ENCODE measurements at regions not wholly inside any gene's neighbourhood (a gene's known extent, or its start where the extent isn't known, plus 50 kb on each side); places are given as distances from the start of the nearest gene placed in this dataset.
A peak's percentile ranks its signal among the peaks of the same experiment; 100 is the strongest.

GRCh38 chr2:57880967-57881366 lies 165.6 kb upstream of the VRK2 start:
- no peaks in the 10 kb centered on the region for H3K79me2 ChIP-seq (ENCODE audit: insufficient read depth)
- no peak overlapping the region for H3K4me2 ChIP-seq
- no peaks in the 10 kb centered on the region for H4K20me1 ChIP-seq (ENCODE audit: insufficient read depth)
- no peak overlapping the region for H3K9ac ChIP-seq
- H3F3A ChIP-seq (replicated peaks; ENCODE audit: insufficient read depth): peaks cover 10% of the 10 kb centered on the region
- no peaks in the 10 kb centered on the region for H3K9me3 ChIP-seq
- H3K4me3 ChIP-seq (ENCODE audit: low read depth in 2 of 2, low read length in 1 of 2): no peak overlapping the region
- H2AFZ ChIP-seq (ENCODE audit: low read depth): no peak overlapping the region
- peaks cover 4 to 6% of the 10 kb centered on the region in 2 experiments; a peak in 2 of 4 replicates for H3K4me1 ChIP-seq (ENCODE audit: control insufficient read depth in 1 of 2, insufficient read depth in 2 of 2, low read depth in 1 of 2, low read length in 1 of 2)
- DNase-seq: no peak
- WGBS (ENCODE audit: low lambda C conversion rate): 95% methylated on average over 5 of the region's 5 CpGs
- H3K9me2 ChIP-seq: no peaks in the 10 kb centered on the region
- H3K36me3 ChIP-seq (replicated peaks in 1 of 2; ENCODE audit: control insufficient read depth in 1 of 2, insufficient read depth in 2 of 2, low read length in 1 of 2): no peaks in the 10 kb centered on the region
- H3K27ac ChIP-seq (ENCODE audit: low read depth in 2 of 2, low read length in 1 of 2): no peak overlapping the region
- H3K27me3 ChIP-seq (ENCODE audit: insufficient read depth): no peaks in the 10 kb centered on the region
- POLR2A ChIA-PET: no interaction called here
- TF ChIP-seq TEAD4 (IDR thresholded peaks at IDR 0.05; ENCODE audit: borderline replicate concordance, insufficient read depth) (no peak), JUND (IDR thresholded peaks at IDR 0.05) (no peak), MEF2A (IDR thresholded peaks at IDR 0.05; ENCODE audit: borderline replicate concordance, low read depth) (no peak), NRF1 (IDR thresholded peaks at IDR 0.05; ENCODE audit: low read depth, low read length) (no peak), ZBTB33 (IDR thresholded peaks at IDR 0.05; ENCODE audit: borderline replicate concordance, low read depth) (no peak)
- CTCF ChIA-PET: no interaction called here

GRCh38 chr2:57881998-57882888 lies 164.4 kb upstream of the VRK2 start:
- Histone ChIP-seq H3K36me3 (replicated peaks in 1 of 2; ENCODE audit: control insufficient read depth in 1 of 2, insufficient read depth in 2 of 2, low read length in 1 of 2) (no peaks in the 10 kb centered on the region), H3K4me2 (peak overlapping the region; percentile 20; the same call in 1 of the 2 replicates), H3F3A (replicated peaks; ENCODE audit: insufficient read depth) (peaks cover 10% of the 10 kb centered on the region), H4K20me1 (ENCODE audit: insufficient read depth) (no peaks in the 10 kb centered on the region), H2AFZ (ENCODE audit: low read depth) (peak overlapping the region; percentile 7; the same call in 1 of the 2 replicates), H3K79me2 (ENCODE audit: insufficient read depth) (no peaks in the 10 kb centered on the region), H3K9ac (no peak overlapping the region), H3K9me3 (no peaks in the 10 kb centered on the region), H3K4me1 (ENCODE audit: control insufficient read depth in 1 of 2, insufficient read depth in 2 of 2, low read depth in 1 of 2, low read length in 1 of 2) (peaks cover 8 to 14% of the 10 kb centered on the region in 2 experiments; a peak in 2 of 4 replicates), H3K27me3 (ENCODE audit: insufficient read depth) (no peaks in the 10 kb centered on the region), H3K9me2 (no peaks in the 10 kb centered on the region), H3K27ac (ENCODE audit: low read depth in 2 of 2, low read length in 1 of 2) (peak overlapping the region in 1 of 2 experiments; percentile 60; a peak in 2 of 4 replicates), H3K4me3 (ENCODE audit: low read depth in 2 of 2, low read length in 1 of 2) (no peak overlapping the region)
- WGBS (ENCODE audit: low lambda C conversion rate): 43% methylated on average over 8 of the region's 8 CpGs
- no peak for DNase-seq
- POLR2A ChIA-PET: no interaction called here
- CTCF ChIA-PET: interaction anchor here (1.0 kb wide), 1 partner anchor 10 kb away, joined by 3 read pairs; no protein-coding TSS in a partner anchor
- TF ChIP-seq POLR2AphosphoS5 (IDR thresholded peaks at IDR 0.05; ENCODE audit: low read depth, low read length): no peak
- no peak for TF ChIP-seq MAX (IDR thresholded peaks at IDR 0.05; ENCODE audit: low read depth)
- peak; percentile 94 for TF ChIP-seq NFIC (IDR thresholded peaks at IDR 0.05; ENCODE audit: borderline replicate concordance)
- TF ChIP-seq USF1 (IDR thresholded peaks at IDR 0.05; ENCODE audit: borderline replicate concordance, low read depth): no peak
- TF ChIP-seq TCF12 (IDR thresholded peaks at IDR 0.05): peak; percentile 69
- peak in 1 of 2 experiments; percentile 29; a peak in 1 of 4 replicates for TF ChIP-seq EP300 (IDR thresholded peaks at IDR 0.05; ENCODE audit: borderline replicate concordance in 1 of 2, low read depth in 1 of 2, low read length in 1 of 2)
- TF ChIP-seq ELF1 (IDR thresholded peaks at IDR 0.05): no peak
- TF ChIP-seq IRF3 (IDR thresholded peaks at IDR 0.05; ENCODE audit: low read depth, low read length): no peak
- TF ChIP-seq REST (IDR thresholded peaks at IDR 0.05; ENCODE audit: low read depth, low read length): no peak
- TF ChIP-seq TEAD4 (IDR thresholded peaks at IDR 0.05; ENCODE audit: borderline replicate concordance, insufficient read depth): 0 out of 2 replicates have a peak, but pooled peaks have one; percentile 48
- peak; percentile 30; the same call in 1 of the 2 replicates for TF ChIP-seq YY1 (IDR thresholded peaks at IDR 0.05; ENCODE audit: low read depth)
- no peak for TF ChIP-seq GABPA (IDR thresholded peaks at IDR 0.05; ENCODE audit: low read depth)
- no peak for TF ChIP-seq USF2 (IDR thresholded peaks at IDR 0.05; ENCODE audit: borderline replicate concordance, low read depth, low read length)
